HG03432 (cell line): ENCODE measurements at regions not wholly inside any gene's neighbourhood (a gene's known extent, or its start where the extent isn't known, plus 50 kb on each side); places are given as distances from the start of the nearest gene placed in this dataset.

Source experiments
- ATAC-seq: cut with Tn5 transposase; IDR thresholded peaks from one replicate; pipeline ENCODE4 v1.9.1; 2021; ENCODE audit warnings: mild to moderate bottlenecking, moderate library complexity; ENCODE audit not compliant: unreplicated experiment

DNA sequence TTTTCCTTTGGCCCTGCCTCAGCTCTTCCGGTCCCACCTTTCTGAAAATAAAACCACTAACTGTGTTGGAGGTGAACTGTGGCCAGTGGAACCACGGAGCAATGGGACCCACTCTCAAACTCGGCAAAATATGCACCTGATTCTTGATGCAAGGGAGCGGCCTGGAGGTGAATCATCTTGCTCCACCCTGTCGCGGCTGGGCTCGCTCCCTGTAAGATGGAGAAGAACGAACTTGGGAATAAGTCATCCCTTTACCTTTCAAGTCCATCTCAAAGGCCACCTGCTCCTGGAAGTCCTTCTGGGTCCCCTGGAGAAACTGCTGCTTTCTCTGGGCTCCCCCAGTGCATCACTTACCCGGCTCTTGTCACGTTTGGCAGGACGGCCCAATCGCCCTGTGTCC lies 309.9 kb downstream of the BCL11B start:
- no peak for ATAC-seq

DNA sequence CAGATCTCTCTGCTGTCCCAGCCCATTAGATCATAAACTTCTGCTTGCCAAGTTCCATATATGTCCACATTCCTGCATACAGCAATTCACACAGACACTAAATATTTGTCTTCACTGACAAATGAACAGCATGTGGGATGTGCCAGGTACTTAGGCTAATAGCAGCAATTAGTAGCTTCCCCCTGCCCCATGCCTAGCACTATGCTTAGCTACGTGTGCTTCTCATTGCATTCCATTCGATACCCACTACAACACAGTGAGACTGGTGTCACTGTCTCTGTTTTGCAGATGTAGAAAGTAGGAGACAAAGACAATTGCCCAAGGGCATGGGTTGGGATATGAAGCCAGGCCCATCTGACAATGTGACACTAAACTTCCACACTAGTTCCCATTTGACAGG lies 308.4 kb downstream of the BCL11B start:
- ATAC-seq: no peak

DNA sequence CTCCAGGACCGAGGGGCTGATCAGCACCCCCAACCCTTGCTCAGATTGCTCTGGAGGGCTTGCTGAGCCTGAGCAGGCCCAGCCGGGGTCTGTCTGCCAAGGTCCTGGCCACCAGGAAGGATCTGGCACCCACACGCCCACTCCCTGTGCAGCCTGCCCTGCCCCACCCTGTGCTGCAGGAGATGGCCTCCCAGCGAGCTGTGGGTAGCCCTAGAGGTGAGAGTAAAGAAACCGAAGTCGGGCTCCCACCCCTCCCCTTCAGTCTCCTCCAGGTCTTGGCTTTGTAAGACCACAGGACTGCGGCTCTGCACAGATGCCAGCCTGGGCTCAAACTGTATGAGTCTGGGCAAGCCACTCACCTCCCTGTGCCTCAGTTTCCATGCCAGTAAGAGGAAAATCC lies 307.8 kb downstream of the BCL11B start:
- ATAC-seq: no peak

DNA sequence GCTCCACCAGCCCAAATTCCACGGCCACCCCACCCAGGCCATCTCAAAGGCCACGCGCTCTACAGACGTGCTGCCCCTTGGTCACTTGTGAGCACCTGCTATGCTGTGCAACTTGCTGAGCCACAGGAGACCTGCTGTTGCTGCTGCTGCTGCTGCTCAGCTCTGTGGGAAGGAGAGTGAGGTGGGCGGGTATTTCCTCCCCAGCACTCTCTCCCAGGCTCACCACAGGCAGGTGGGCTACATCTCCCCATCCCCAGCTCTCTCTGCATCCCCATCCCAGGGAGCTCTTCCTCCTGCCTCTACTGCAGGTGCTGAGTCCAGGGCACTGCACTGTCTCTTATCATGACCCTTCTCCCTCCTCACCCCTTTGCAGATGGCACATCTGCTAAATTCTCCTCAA lies 306.9 kb downstream of the BCL11B start:
- no peak for ATAC-seq

DNA sequence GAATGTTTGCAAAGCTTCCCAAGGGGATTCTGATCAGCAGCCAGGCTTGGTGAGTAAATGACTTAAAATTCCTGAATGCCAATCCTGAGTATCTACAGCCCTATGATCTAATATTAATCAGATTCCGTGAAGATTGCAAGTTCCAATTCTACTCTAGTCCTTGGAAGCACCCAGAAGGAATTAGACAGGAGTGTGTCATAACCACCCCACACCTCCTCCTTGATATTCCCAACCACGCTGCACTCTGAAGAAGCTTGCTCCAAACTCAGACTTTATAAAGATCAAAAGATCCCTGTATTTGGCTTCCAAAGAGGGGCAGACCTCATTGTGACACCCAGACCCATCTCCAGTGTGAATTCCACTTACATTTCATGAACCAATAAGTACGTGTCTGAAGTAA lies 306.0 kb downstream of the BCL11B start:
- no peak for ATAC-seq

DNA sequence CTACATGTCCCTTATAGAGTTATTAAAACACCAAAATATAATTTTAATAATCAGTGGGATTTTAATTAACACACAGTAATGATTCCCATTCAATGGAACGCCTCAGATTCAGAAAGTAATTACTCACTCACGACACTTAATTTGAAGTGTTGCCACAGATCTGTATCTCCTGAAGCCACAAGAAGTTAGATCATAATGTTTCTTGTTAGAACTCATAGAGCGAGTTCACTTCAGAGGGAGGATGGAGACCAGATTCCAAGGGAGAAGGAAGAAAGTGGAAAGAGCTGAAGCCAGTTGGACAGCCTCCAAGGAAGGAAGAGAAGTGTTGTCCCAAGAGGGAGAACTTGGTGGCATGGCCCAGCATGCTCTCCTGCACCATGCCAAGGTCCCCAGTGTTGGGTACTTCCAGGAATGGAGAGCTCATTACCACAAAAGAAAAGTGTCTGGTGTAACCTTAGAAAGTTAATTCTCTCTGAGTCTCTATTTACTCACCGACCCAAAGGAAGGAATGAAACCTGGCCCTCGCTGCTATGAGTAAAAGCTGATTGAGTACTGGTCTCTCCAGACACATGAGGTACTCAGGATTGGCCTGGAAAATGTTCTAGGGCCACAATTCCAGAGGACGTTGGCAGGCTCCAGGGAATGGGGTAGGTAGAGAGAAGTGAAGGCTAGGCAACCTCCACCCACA lies 305.4 kb downstream of the BCL11B start:
- no peak for ATAC-seq

DNA sequence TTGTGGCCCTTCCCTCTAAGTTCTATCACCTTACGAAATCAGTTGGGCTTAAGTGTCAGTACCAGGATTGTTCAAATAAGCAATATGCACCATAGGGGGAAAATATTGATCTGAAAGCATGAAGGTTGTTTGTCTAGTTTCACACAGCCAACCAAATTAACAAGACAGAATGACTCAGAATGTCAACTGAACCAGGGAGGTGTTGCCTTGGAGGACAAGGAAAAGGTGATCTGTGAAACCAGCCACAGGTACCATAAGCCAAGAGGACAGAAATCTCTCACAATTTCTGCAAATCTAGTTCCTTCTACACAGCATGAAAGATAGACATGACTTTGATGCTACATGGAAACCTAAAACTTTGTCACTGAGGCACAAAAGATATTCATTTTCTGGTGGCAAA lies 297.9 kb downstream of the BCL11B start:
- no peak for ATAC-seq

DNA sequence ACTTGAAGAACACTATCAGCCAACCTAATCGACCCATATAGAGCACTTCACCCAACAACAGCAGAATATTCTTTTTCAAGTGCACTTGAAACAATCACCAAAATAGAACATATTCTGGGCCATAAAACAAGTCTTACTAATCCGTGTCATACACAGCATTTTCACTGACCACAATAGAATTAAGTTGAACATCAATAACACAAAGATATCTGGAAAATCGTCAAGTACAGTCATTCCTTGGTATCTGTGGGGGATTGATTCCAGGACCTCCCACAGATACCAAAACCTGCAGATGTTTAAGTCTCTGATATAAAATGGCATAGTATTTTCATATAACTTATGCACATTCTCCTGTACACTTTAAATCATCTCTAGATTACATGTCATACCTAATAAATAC lies 295.7 kb downstream of the BCL11B start:
- no peak for ATAC-seq

DNA sequence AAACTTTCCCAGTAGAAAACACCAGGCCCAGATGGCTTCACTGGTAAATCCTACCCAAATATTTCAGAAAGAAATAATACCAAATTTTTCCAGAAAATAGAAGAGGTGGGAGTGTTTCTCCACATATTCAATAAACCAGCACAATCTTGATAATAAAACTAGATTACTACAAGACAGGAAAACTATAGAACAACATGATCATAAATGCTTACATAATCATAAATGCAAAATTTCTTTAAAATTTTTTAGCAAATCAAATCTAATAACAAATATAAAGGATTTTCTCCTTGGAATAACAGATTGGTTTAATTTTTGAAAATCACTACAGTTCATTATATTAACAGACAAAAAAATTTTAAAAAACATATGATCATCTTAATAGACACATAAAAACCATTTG lies 294.5 kb downstream of the BCL11B start:
- ATAC-seq: no peak

DNA sequence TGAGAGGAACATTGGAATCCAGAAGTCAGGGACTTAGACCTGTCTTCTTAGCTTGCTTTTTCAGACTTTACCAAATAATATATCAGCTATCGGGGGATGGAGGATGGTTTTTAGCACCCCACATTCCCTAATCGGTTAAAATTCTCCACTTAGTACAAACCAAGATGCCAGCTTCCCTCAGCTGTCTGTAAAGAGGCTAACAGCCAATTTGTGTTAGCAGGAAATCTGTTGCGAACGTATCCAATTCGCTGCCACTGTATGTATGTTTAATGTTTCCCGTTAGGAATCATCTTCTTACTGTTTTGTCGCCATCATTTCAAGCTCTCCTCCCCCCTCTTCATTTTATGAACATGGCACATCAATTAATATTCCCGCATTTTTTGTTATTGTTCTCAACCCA lies 289.0 kb downstream of the BCL11B start:
- ATAC-seq: no peak

DNA sequence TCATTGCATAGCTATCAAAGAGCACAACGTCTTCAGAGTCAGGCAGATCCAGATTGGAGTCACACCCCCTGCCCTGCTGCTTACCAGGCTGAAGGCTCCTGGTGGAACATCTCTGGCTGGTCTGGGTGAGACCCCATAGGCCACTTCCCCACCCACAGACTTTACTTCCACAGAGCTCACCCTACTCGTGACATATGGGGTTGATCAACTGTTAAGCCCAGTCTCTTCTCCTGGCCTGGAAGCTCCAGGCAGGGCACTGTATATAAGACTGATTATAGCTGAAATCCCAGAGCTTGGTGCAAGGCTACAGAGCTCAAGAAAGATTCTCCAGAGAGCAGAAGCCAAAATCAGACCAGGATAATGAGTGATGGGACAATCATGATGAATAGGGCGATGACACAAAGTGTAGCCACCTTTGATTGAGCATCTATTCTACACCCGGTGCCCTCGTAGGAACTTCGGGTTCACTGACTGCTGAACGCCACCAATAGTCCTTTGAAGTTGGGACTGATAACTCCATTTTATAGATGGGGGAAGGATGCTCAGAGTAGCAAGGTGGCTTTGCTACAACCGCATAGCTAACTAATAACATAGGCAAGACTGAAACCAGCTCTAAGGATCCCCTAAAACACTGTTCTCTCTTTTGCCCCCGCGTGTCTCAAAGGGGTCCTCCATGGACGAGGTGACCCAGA lies 287.8 kb downstream of the BCL11B start:
- no peak for ATAC-seq

DNA sequence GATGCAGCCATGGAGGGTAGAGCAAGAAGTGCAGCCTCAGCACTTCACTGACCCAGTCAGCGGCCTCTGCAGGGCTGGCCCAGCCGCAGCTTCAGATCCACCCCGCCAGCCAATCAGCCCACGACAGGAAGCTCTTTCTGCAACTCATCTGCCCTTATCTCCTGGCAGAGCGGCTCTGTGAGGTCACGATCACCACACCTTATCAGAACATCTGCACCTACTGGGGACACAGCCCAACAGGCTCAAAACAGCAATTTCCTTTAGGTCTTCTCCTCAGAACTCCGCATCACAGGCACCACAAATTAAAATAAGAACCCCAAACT lies 287.3 kb downstream of the BCL11B start:
- no peak for ATAC-seq

DNA sequence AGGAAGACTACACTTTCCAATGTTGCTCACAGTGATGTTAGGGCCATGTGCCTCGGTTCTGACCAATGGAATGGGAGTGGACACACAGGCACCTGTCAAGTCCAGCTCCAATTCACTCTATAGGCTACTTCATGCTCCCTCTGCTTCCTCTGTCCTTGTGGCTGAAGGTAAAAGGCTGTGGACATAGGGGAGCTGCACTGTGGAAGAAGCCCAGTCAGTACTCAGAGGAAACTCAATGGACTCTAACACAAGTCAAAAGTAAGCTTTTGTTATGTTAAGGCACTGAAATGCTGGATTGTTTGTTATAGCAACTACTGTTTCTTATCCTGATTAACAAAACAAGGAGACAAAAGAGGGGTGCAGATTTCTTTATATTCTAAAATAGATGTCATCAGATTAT lies 278.2 kb downstream of the BCL11B start:
- no peak for ATAC-seq

DNA sequence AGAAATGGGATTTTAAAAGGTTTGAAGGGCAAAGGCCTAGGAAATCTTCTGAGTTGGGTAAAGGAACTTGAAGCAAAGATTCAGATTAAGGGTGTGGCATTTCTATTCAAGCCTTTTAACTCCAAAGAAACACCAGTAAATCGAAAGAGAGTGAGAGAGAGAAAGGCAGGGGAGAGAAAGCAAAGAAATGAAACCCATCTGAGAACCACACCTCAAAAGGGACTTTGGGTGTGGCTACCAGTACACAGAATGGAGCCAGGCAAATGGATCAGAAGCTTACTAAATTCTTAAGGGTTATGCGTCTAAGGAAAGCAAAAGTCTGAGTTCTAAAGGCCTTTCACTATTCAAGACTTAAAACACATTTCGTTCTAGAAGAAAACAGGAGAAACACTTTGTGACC lies 277.4 kb downstream of the BCL11B start:
- ATAC-seq: no peak

DNA sequence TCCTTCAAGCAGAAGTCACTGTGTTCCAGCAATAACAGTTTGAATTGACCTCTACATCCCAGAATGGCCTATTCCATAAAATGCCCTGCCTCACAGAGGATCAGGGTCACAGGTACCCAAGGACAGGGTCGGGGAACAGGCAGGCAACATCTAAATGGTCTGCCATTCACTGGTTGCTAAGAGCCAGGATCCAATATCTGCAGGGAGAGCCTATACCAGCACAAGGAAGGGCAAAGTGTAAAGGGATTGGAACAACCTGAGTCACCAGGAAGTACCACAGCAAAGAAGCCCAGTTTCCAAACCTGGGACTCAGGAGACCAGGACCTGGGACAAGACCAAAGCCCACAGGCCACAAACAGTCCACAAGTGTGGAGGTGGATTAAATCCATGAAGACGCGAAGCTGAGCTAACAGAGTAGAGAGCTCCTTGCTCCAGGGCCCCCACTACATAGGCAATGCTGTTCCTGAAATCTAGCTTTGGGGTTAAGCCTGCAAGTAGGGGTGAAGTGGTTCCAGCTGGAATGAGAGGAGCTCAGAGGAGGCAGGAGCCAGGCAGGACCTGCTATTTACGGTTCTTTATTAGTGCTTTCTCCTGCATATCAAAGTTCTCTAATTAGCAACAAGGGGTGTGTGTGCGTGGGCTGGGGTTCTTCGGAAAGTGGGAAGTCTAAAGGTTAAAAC lies 274.3 kb downstream of the BCL11B start:
- ATAC-seq: no peak

DNA sequence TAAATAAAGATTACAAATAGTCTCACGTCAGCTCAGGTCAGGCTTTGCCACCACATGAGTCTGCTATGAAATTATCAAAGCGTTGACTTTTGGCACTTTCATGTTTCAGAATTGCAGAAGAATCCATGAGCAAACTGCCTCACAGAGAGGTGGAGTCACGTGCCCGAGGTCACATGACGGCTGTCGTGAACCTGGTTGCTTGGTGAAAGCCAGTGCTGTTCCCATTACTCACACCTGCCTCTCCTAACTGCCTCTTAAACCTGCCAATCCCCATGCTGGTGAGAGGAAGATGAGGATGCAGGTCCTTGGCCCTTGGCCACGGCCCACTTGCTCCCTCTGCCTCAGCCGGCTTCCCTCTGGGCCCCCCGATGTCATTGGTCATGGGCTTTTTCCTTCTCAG lies 272.7 kb downstream of the BCL11B start:
- no peak for ATAC-seq

DNA sequence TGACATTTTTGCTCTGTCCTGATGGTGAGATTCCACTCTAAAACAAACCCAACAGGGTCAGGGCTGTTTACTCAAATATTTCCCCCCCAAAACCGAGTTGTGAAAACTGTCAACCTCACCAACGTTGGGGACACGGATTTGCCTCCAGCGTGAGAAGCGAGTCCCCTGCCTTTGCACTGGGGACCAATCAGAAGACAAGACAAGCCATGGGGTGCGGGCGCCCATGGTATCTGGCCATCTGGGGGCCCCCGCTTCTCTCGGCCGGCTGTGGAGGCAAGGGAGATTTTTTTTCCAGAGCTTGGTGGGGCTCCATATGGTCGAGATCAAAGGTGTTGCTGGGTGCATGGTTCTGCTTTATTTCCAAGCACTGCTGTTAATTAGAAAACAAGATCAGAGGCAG lies 272.1 kb downstream of the BCL11B start:
- ATAC-seq: no peak

DNA sequence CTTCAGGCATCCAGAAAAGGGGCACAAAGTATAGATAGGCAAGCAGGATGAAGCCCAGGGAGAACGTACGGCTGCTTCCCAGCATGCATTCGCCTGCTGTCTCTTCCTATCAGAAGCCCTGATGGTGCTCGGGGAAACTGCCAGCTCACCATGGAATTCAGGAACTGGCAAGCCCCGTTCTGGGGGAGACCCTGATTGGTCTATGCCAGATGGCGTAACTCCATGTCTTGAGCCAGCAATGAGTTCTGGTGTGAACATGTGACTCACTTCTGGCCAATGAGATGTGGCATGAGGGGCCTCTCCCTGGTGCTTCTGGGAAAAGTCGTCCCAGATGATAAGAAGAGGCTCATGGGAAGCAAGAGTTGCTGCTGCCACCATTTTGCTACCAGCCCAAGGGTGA lies 270.8 kb downstream of the BCL11B start:
- ATAC-seq: no peak

DNA sequence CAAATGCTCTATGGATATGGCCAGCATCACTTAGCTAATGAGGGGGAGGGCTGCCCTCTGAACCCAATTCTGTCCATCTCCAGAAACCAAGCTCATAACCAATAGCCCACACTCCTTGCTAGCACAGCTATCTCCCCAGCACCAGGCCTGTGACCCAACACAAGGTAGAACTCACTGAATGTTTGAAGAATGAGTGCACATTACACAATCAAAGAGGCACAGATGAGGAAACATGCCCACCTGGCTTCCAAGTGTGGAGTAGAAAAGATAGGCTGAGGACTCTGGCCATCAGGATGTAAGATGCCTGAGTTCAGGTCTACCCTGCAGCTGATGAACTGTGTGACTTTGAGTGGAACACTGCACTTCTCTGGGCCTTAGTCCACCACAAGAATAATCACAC lies 268.4 kb downstream of the BCL11B start:
- ATAC-seq: no peak

DNA sequence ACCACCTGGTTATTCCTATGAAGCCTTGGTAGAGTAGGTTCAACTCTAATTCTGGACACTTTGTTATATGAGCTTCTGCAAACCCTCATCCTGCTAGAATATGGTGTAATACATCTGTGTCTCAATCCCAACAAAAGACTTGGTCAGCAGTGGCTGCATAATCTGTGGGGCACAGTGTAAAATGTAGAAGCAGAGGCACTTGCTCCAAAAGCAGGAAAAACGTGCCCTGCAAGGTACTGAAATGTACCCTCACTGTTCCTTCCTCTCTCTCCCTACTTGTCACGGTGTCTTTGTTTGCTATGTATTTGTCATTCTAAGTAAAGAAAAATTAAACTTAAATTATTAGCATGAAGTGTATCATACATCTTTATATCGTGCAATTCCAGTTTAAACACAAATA lies 267.9 kb downstream of the BCL11B start:
- ATAC-seq: no peak

DNA sequence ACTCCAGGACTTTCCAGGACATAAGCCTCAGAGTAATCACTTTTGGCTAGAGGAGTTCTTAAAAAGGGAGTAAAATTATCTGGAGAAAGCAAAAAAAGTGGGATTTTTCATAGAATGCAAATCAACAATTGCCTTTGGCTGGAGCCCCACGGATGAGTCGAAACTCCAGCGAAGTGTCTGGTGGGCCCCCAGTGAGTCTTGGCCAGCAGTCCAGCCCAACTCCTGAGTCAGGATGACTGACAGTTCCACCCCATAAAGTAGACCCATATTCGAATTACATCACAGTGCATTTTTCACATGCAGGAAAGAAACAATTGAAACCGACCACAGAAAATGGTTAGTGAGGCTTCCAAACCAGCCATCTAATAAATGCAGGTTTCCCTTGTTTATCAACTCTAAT lies 265.7 kb downstream of the BCL11B start:
- ATAC-seq: no peak

DNA sequence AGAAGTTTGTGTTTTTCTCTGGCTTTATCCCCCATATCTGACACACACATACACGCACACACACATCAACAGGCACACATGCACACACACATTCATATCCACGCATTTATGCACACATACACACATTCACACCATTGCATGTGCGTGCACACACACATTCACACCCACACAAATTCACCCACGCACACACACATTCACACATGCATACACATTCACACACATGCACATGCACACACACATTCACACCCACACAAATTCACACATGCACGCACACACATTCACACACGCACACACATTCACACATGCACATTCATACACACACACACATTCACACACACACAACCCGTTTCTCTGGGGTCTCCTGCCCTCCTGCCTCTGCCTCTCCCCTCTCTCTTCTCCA lies 264.2 kb downstream of the BCL11B start:
- no peak for ATAC-seq

DNA sequence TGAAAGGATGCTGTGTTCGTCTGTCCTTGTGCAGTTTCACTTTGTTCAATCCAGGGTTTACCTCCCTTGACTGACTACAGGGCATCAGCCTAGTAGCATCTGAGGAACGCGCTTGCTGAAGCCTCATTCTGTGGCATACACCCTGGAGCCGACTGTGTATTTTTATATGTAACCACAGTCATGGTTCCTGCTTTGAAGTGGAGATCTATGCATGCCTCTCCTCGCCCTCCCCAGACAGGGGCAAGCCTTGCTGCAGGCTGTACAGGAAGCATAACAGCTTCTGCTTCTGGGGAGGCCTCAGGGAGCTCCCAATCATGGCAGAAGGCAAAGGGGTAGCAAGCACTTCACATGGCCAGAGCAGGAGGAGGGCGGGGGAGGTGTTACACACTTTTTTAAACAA lies 262.1 kb downstream of the BCL11B start:
- ATAC-seq: no peak
